ENCODE measurements at regions not wholly inside any gene's neighbourhood (a gene's known extent, or its start where the extent isn't known, plus 50 kb on each side); places are given as distances from the start of the nearest gene placed in this dataset.

- no peak for TF ChIP-seq MAX (IDR thresholded peaks at IDR 0.05)
- TF ChIP-seq PHF8 (IDR thresholded peaks at IDR 0.05; ENCODE audit: borderline replicate concordance, low read depth): no peak
- no peak for TF ChIP-seq NPAS2 (CRISPR knock-in tag; IDR thresholded peaks at IDR 0.05; ENCODE audit: borderline replicate concordance)
- TF ChIP-seq CTCF (IDR thresholded peaks at IDR 0.05): no peak
- TF ChIP-seq MAFK (IDR thresholded peaks at IDR 0.05; ENCODE audit: partially characterized antibody): no peak
- TF ChIP-seq ELK1 (IDR thresholded peaks at IDR 0.05; ENCODE audit: low read depth, low read length): no peak
- no peak for TF ChIP-seq HES2 (IDR thresholded peaks at IDR 0.05)
Measured at GRCh38 chr19:27751044-27751391, 1461.9 kb downstream of the UQCRFS1 start.

All from A549 (cell line).